ENCODE measurements at regions not wholly inside any gene's neighbourhood (a gene's known extent, or its start where the extent isn't known, plus 50 kb on each side); places are given as distances from the start of the nearest gene placed in this dataset.

GRCh38 chr2:72010647-72011369 is 136.9 kb downstream of the CYP26B1 start:
- Histone ChIP-seq H3K4me1 (replicated peaks) (no peaks in the 10 kb centered on the region), H3K36me3 (no peaks in the 10 kb centered on the region), H3K27me3 (replicated peaks; ENCODE audit: insufficient read depth) (no peaks in the 10 kb centered on the region), H3K27ac (no peak overlapping the region), H3K9me3 (no peaks in the 10 kb centered on the region), H3K4me3 (no peak overlapping the region)
- DNase-seq (ENCODE audit: low spot score), result peak; percentile 1
- WGBS, result 74% methylated on average over 13 of the region's 13 CpGs
- intact Hi-C loops (cut with DNase I), result no loop called here
- TF ChIP-seq CTCF (IDR thresholded peaks at IDR 0.05) (no peak), POLR2A (IDR thresholded peaks at IDR 0.05) (no peak), POLR2AphosphoS5 (IDR thresholded peaks at IDR 0.05) (no peak)

- H3K9me3 ChIP-seq, result no peaks in the 10 kb centered on the region
- no peaks in the 10 kb centered on the region for H3K36me3 ChIP-seq
- DNase-seq (ENCODE audit: low spot score), result no peak
- H3K4me3 ChIP-seq, result no peak overlapping the region
- no peaks in the 10 kb centered on the region for H3K27me3 ChIP-seq (replicated peaks; ENCODE audit: insufficient read depth)
- no peak overlapping the region for H3K27ac ChIP-seq
- WGBS, result 95% methylated on average over 10 of the region's 10 CpGs
- intact Hi-C loops (cut with DNase I), result no loop called here
- no peak for TF ChIP-seq POLR2A (IDR thresholded peaks at IDR 0.05)
- TF ChIP-seq CTCF (IDR thresholded peaks at IDR 0.05), result no peak
- TF ChIP-seq POLR2AphosphoS5 (IDR thresholded peaks at IDR 0.05), result no peak
- no peaks in the 10 kb centered on the region for H3K4me1 ChIP-seq (replicated peaks)
Measured at GRCh38 chr2:72008608-72009007, 139.1 kb downstream of the CYP26B1 start.

DNA sequence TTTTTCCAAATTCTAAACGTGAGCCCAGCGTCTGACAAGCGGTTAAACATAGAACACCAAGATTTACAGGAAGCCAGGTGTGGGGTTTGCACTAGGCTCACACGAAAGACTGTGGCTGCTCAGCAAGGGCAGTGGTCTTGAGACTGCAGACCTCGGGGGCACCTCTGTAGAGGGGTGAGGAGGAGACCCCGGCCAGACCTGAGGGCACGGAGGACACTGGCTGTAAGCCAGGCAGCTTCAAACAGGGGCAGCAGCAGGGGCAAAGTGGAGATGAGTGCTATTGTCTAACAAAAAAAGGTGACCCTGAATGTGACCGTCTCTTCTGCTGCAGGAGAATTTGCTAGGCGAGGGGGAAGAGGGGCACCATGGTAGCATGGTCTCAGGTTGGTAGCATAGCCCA is 140.3 kb downstream of the CYP26B1 start:
- H3K27ac ChIP-seq, result no peak overlapping the region
- TF ChIP-seq POLR2A (IDR thresholded peaks at IDR 0.05) (no peak), CTCF (IDR thresholded peaks at IDR 0.05) (no peak), POLR2AphosphoS5 (IDR thresholded peaks at IDR 0.05) (no peak)
- H3K4me3 ChIP-seq, result no peak overlapping the region
- intact Hi-C loops (cut with DNase I), result no loop called here
- DNase-seq (ENCODE audit: low spot score), result peak; percentile 2
- H3K27me3 ChIP-seq (replicated peaks; ENCODE audit: insufficient read depth), result no peaks in the 10 kb centered on the region
- H3K4me1 ChIP-seq (replicated peaks), result no peaks in the 10 kb centered on the region
- WGBS, result 79% methylated on average over 9 of the region's 9 CpGs
- no peaks in the 10 kb centered on the region for H3K36me3 ChIP-seq
- H3K9me3 ChIP-seq, result no peaks in the 10 kb centered on the region

DNA sequence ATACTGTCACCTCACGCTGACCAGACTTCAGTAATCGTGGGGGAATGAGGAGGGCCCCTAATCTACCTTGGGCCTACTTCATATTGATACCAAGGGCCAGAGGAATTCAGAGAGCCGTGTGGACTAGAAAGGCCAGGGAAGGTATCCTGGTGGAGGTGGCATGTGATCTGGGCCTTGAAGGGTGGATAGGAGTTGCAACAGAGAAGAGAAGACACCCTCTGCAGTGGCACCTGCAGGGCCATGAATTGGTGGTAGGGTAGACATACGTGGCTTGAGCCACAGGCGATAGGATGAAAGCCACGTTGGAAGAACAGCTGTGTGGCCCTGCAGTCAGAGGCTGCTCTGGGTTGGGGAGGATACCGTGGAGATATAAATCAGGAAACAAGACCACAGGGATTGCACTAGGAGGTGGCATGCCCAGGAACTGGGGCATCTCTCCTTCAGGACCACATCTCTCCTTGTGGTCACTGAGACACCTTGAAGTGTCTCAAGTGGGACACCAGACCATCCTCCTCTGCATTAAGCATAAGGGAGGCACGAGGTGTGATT is 141.4 kb downstream of the CYP26B1 start:
- no peak for TF ChIP-seq POLR2AphosphoS5 (IDR thresholded peaks at IDR 0.05)
- TF ChIP-seq POLR2A (IDR thresholded peaks at IDR 0.05), result no peak
- Histone ChIP-seq H3K36me3 (no peaks in the 10 kb centered on the region), H3K4me3 (no peak overlapping the region), H3K27me3 (replicated peaks; ENCODE audit: insufficient read depth) (no peaks in the 10 kb centered on the region), H3K4me1 (replicated peaks) (no peaks in the 10 kb centered on the region), H3K27ac (no peak overlapping the region), H3K9me3 (no peaks in the 10 kb centered on the region)
- WGBS, result 91% methylated on average over 8 of the region's 8 CpGs
- intact Hi-C loops (cut with DNase I), result no loop called here
- DNase-seq (ENCODE audit: low spot score), result no peak

- 87% methylated on average over 6 of the region's 6 CpGs for WGBS
- Histone ChIP-seq H3K4me3 (no peak overlapping the region), H3K27ac (no peak overlapping the region), H3K4me1 (replicated peaks) (no peaks in the 10 kb centered on the region), H3K27me3 (replicated peaks; ENCODE audit: insufficient read depth) (no peaks in the 10 kb centered on the region), H3K9me3 (no peaks in the 10 kb centered on the region), H3K36me3 (no peaks in the 10 kb centered on the region)
- DNase-seq (ENCODE audit: low spot score), result no peak
- intact Hi-C loops (cut with DNase I), result no loop called here
- TF ChIP-seq POLR2AphosphoS5 (IDR thresholded peaks at IDR 0.05) (no peak), POLR2A (IDR thresholded peaks at IDR 0.05) (no peak), CTCF (IDR thresholded peaks at IDR 0.05) (no peak)
Measured at GRCh38 chr2:72004976-72005375, 142.7 kb downstream of the CYP26B1 start.

Data from prostate gland (tissue), 2 donors.